ENCODE measurements at regions not wholly inside any gene's neighbourhood (a gene's known extent, or its start where the extent isn't known, plus 50 kb on each side); places are given as distances from the start of the nearest gene placed in this dataset.
"Not testable (repeated sequence)": the region's sequence is repeated elsewhere in the genome, so short reads cannot be mapped to it uniquely, and the experiment has no call there.

DNA sequence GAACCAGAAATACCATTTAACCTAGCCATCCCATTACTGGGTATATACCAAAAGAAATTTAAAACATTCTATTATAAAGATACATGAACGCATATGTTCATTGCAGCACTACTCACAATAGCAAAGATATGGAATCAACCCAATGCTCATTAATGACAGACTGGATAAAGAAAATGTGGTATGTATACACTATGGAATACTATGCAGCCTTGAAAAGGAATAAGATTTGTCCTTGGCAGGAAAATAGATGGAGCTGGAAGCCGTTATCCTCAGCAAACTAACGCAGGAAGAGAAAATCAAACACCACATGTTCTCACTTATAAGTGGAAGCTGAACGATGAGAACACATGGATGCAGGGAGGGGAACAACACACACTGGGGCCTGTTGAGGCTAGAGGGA, 146.1 kb upstream of the HMGA2 start:
- not testable (repeated sequence) for DNase-seq (ENCODE audit: low spot score)

DNA sequence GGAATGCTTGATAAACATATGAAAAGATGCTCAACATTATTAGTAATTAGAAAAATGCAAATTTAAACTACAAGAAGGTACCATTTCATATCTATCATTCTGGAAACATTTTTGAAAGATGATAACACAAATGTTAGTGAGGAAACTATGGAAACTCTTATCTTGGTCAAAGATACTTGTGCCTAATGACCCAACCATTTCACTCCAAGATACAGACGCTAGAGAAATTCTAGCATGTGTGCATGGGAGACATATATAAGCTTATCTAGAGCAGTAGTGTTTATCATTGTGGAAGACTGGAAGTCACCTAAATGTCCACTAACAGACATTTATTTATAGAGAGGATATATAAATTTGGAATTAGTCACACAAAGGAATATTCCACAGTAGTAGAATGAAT, 143.1 kb upstream of the HMGA2 start:
- no peak for DNase-seq (ENCODE audit: low spot score)

DNA sequence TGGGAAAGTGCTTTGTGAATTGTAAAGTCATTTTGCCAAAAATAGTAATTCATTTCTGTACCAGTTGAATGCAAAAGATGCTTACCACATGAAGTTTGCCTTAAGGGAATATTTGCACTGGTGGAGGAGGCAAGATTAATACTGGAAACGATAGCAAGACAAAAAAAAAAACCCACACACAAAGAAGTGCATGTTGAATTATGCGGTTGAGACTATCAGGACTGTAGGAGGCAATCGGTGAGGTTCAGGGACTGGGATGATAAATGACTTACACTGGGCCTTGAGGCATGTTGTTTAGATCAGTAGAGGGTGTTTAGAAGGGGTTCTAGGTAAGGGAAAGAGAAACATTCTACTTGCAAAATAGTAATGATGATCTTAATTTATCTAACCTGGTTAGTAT, 142.2 kb upstream of the HMGA2 start:
- no peak for DNase-seq (ENCODE audit: low spot score)

- no peak for DNase-seq (ENCODE audit: low spot score)
Observed at GRCh38 chr12:65684906-65685305, 139.4 kb upstream of the HMGA2 start.

DNA sequence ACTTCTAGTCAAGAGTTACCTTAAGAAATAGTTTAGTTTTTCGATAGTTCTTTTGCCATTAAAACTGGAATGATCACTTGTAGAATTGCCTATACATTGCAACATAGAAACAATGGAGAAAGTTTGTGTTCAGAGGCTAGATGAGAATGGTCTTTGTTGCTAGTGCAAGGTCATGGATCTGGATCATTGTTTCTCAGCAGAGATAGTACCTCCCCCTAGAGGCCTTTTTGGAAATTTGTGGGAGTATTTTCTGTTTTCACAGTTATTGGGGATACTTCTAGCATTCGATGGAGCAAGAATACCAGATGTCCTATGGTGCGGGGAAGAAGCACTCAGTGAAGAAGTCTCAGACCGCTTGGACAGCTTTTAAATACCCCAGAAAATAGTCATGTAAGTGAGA, 138.8 kb upstream of the HMGA2 start:
- DNase-seq (ENCODE audit: low spot score) = peak; percentile 46

- no peak for DNase-seq (ENCODE audit: low spot score)
Observed at GRCh38 chr12:65689508-65689907, 134.8 kb upstream of the HMGA2 start.

- no peak for DNase-seq (ENCODE audit: low spot score)
Observed at GRCh38 chr12:65690477-65690876, 133.8 kb upstream of the HMGA2 start.

- DNase-seq (ENCODE audit: low spot score) = no peak
Observed at GRCh38 chr12:65694130-65694529, 130.2 kb upstream of the HMGA2 start.

- DNase-seq (ENCODE audit: low spot score) = no peak
Observed at GRCh38 chr12:65695113-65695865, 129.0 kb upstream of the HMGA2 start.

DNA sequence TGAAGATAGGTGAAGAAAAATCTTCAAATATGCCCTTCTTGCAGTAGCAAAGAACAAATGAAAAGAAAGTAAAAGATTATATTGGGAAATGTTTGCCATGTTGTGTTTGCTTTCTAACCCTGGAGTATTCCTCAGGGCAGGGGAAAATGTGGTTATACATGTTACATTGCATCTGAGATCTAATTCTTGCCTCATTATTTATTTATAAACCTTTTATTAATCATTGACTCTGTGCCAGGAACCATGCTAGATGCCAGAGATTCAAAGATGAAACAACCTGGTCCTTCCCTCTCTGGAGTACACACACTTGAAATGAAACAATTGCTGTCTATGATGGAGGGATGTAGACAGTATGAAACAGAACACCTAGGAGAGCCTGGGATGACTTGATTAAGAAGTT, 128.1 kb upstream of the HMGA2 start:
- DNase-seq (ENCODE audit: low spot score) = no peak

- no peak for DNase-seq (ENCODE audit: low spot score)
Observed at GRCh38 chr12:65699251-65699650, 125.0 kb upstream of the HMGA2 start.

DNA sequence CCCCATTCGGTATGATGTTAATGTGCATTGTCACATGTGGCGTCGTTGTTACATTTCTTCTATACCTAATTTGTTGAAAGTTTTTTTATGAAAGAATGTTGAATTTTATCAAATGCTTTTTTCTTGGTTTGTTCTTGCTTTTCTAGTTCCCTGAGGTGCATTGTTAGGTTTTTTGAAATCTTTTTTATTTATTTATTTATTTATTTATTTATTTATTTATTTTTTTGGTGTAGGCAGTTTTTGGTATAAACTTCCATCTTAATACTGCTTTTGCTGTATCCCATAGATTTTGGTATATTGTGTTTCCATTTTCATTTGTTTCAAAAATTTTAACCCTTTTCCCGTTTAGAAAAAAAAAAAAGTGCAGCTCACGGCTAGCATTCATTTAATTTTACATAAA, 121.1 kb upstream of the HMGA2 start:
- DNase-seq (ENCODE audit: low spot score) = no peak

GRCh38 chr12:65705380-65705876, 118.9 kb upstream of the HMGA2 start:
- DNase-seq (ENCODE audit: low spot score) = no peak

DNA sequence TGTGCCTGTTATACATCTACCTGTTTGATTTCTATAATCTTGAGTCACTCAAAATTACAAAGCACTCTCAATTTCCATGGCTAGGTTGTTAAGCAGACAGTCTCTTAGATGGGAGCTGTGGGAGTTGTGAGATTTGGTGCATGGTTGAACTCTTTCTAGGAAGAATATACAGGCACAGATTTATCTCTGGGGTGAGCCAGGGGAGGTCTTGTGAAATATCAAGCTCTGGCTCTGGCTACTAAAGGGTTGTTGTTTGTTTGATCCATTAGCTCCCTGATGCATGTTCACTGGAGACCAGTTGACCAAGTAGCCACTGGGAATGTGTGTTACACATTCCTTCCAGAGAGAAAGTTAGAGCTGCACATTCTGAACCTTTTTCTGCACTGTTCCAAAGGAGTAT, 117.2 kb upstream of the HMGA2 start:
- DNase-seq (ENCODE audit: low spot score) = no peak

DNA sequence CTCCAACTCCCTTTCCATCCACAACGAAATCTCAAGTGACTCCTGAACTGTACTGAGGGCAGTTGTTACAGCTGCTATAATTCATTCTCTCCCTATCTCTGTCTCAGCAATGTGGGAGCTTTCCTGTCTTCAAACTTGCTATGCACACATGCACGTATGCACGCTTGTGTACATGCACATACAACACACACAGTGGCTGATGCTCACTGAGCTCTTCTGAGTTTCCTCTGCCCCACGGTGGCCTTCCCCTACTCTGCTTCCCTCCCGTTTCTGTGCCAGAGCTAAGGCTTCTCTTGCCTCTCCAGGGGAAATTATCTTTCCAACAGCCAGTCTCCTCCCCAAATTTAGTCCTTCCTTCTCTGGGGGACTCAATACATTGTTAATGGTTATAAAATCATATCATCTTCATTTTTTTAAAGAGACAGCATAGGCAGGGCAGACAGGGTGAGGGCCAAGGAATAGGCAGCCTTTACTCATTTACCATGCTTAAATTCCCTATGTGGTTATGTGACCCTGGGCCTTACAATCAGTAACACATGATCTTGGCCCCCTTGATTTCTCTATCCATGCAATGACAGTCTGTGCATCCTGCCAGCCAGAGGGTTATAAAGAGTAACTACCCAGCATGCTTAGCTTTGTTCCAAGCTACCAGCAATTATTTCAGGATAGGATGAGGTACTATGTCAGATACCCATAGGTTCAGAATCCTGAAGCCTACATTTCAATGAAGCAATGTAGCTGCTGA, 111.9 kb upstream of the HMGA2 start:
- no peak for DNase-seq (ENCODE audit: low spot score)

DNA sequence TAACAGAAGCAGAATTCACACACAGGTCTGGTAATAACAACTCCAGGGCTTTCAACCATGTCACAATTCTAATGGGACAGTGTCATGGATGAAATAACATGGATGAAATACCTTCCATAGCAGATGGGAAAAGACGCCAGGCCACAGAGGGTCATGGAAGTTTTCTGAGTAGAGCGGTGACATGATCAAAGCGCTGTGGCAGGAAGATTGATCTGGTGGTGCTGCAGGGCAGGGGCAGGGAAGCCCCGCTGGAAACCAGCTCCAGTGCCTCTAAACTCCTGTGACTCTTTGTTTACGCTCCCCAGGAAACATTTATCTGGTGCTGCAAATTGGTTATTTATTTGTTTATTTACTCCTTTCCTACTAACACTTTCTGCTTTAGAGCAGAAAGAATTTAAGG, 108.3 kb upstream of the HMGA2 start:
- DNase-seq (ENCODE audit: low spot score) = no peak

- no peak for DNase-seq (ENCODE audit: low spot score)
Observed at GRCh38 chr12:65720136-65721130, 103.8 kb upstream of the HMGA2 start.

GRCh38 chr12:65721541-65722190, 102.6 kb upstream of the HMGA2 start:
- DNase-seq (ENCODE audit: low spot score) = no peak

DNA sequence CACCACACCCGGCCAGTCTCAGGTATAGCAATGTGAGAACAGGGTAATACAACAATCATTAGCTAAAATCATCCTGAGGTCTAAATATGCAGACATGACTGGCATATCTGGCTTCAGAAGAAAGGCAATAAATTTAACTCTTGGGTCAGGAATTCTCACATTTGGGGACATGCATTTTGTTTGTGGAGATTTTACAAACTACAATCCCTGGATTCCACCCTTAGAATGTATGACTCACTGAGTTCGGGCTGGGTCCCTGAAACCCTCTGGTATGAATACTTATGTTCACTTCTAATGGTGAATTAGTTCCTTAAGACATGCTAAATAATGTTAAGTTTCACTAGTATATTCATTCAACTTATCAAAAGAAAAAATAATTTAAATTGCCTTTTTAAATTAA, 98.9 kb upstream of the HMGA2 start:
- no peak for DNase-seq (ENCODE audit: low spot score)

GRCh38 chr12:65728455-65728847, 95.8 kb upstream of the HMGA2 start:
- no peak for DNase-seq (ENCODE audit: low spot score)

- peak; percentile 47 for DNase-seq (ENCODE audit: low spot score)
Observed at GRCh38 chr12:65728848-65729793, 95.2 kb upstream of the HMGA2 start.

Data from D341Med (cell line).